ENCODE measurements at regions not wholly inside any gene's neighbourhood (a gene's known extent, or its start where the extent isn't known, plus 50 kb on each side); places are given as distances from the start of the nearest gene placed in this dataset.

DNA sequence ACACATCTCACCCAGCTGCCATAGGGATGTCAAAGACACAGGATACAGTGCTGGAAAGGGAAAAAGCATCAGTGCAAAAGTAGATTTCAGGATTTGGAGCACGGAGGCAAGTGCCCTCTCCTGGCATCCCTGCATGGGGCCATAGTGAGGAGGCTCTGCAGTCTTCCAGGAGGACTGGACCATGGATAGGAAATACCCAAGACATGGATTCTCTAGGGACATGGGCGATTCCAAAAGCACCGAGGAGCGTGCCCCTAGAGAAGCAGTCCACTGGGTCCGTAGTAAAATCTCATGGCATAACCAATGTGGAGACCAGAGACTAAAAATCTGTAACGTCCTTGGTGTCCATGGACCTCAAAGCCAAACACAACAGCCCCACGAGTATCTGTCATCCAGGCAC lies 818.2 kb downstream of the KCNJ18 start:
- TF ChIP-seq POLR2A (IDR thresholded peaks at IDR 0.05) (no peak), POLR2AphosphoS5 (IDR thresholded peaks at IDR 0.05; ENCODE audit: insufficient read depth in 1 of 2, low read depth in 1 of 2) (no peak), CTCF (IDR thresholded peaks at IDR 0.05) (no peak)
- no peaks in the 10 kb centered on the region for H3K9me3 ChIP-seq
- intact Hi-C loops (cut with DNase I): loop anchor here (10.0 kb wide), 1 partner anchor 56 kb away; no protein-coding TSS in a partner anchor
- no peaks in the 10 kb centered on the region for H3K27me3 ChIP-seq
- peak; percentile 31 to 58 for DNase-seq (ENCODE audit: extremely low spot score in 2 of 2)
- no peaks in the 10 kb centered on the region for H3K4me1 ChIP-seq
- no peaks in the 10 kb centered on the region for H3K36me3 ChIP-seq
- no peak overlapping the region for H3K4me3 ChIP-seq
- H3K27ac ChIP-seq: no peak overlapping the region

GRCh38 chr17:22511431-22511830 lies 819.1 kb downstream of the KCNJ18 start:
- no peaks in the 10 kb centered on the region for H3K36me3 ChIP-seq
- H3K27ac ChIP-seq: no peak overlapping the region
- H3K9me3 ChIP-seq: no peaks in the 10 kb centered on the region
- H3K4me3 ChIP-seq: no peak overlapping the region
- TF ChIP-seq CTCF (IDR thresholded peaks at IDR 0.05): no peak
- TF ChIP-seq POLR2AphosphoS5 (IDR thresholded peaks at IDR 0.05; ENCODE audit: insufficient read depth in 1 of 2, low read depth in 1 of 2): no peak
- no peak for TF ChIP-seq POLR2A (IDR thresholded peaks at IDR 0.05)
- intact Hi-C loops (cut with DNase I): loop anchor here (10.0 kb wide), 1 partner anchor 57 kb away; no protein-coding TSS in a partner anchor
- H3K27me3 ChIP-seq: no peaks in the 10 kb centered on the region
- no peaks in the 10 kb centered on the region for H3K4me1 ChIP-seq
- peak; percentile 29 to 34 for DNase-seq (ENCODE audit: extremely low spot score in 2 of 2)

- peak in 1 of 2 donors; percentile 31 for DNase-seq (ENCODE audit: extremely low spot score in 2 of 2)
- Histone ChIP-seq H3K4me3 (no peak overlapping the region), H3K27me3 (no peaks in the 10 kb centered on the region), H3K4me1 (no peaks in the 10 kb centered on the region), H3K27ac (no peak overlapping the region), H3K9me3 (no peaks in the 10 kb centered on the region), H3K36me3 (no peaks in the 10 kb centered on the region)
- intact Hi-C loops (cut with DNase I): loop anchor here (10.0 kb wide), 1 partner anchor 57 kb away; no protein-coding TSS in a partner anchor
- TF ChIP-seq POLR2A (IDR thresholded peaks at IDR 0.05) (no peak), CTCF (IDR thresholded peaks at IDR 0.05) (no peak), POLR2AphosphoS5 (IDR thresholded peaks at IDR 0.05; ENCODE audit: insufficient read depth in 1 of 2, low read depth in 1 of 2) (no peak)
Observed at GRCh38 chr17:22512057-22512456, 819.7 kb downstream of the KCNJ18 start.

- Histone ChIP-seq H3K27me3 (no peaks in the 10 kb centered on the region), H3K4me1 (no peaks in the 10 kb centered on the region), H3K27ac (no peak overlapping the region), H3K4me3 (no peak overlapping the region), H3K36me3 (no peaks in the 10 kb centered on the region), H3K9me3 (no peaks in the 10 kb centered on the region)
- intact Hi-C loops (cut with DNase I): loop anchor here (10.0 kb wide), 1 partner anchor 58 kb away; no protein-coding TSS in a partner anchor
- peak in 1 of 2 donors; percentile 87 for DNase-seq (ENCODE audit: extremely low spot score in 2 of 2)
- TF ChIP-seq CTCF (IDR thresholded peaks at IDR 0.05): no peak
- no peak for TF ChIP-seq POLR2AphosphoS5 (IDR thresholded peaks at IDR 0.05; ENCODE audit: insufficient read depth in 1 of 2, low read depth in 1 of 2)
- TF ChIP-seq POLR2A (IDR thresholded peaks at IDR 0.05): no peak
Observed at GRCh38 chr17:22512506-22512905, 820.2 kb downstream of the KCNJ18 start.

GRCh38 chr17:22512997-22513538 lies 820.7 kb downstream of the KCNJ18 start:
- Histone ChIP-seq H3K4me1 (no peaks in the 10 kb centered on the region), H3K9me3 (no peaks in the 10 kb centered on the region), H3K27me3 (no peaks in the 10 kb centered on the region), H3K36me3 (no peaks in the 10 kb centered on the region), H3K4me3 (no peak overlapping the region), H3K27ac (no peak overlapping the region)
- DNase-seq (ENCODE audit: extremely low spot score in 2 of 2): peak in 1 of 2 donors; percentile 72
- intact Hi-C loops (cut with DNase I): loop anchor here (10.0 kb wide), 1 partner anchor 58 kb away; no protein-coding TSS in a partner anchor
- no peak for TF ChIP-seq POLR2AphosphoS5 (IDR thresholded peaks at IDR 0.05; ENCODE audit: insufficient read depth in 1 of 2, low read depth in 1 of 2)
- no peak for TF ChIP-seq CTCF (IDR thresholded peaks at IDR 0.05)
- no peak for TF ChIP-seq POLR2A (IDR thresholded peaks at IDR 0.05)

Measured in vagina (tissue), 2 donors.